Central memory CD4-positive, alpha-beta T cell (primary cell): ENCODE measurements at regions not wholly inside any gene's neighbourhood (a gene's known extent, or its start where the extent isn't known, plus 50 kb on each side); places are given as distances from the start of the nearest gene placed in this dataset.

Experiments
- DNase-seq: peaks from one replicate; pipeline ENCODE4 v3.0.0; 2022

DNA sequence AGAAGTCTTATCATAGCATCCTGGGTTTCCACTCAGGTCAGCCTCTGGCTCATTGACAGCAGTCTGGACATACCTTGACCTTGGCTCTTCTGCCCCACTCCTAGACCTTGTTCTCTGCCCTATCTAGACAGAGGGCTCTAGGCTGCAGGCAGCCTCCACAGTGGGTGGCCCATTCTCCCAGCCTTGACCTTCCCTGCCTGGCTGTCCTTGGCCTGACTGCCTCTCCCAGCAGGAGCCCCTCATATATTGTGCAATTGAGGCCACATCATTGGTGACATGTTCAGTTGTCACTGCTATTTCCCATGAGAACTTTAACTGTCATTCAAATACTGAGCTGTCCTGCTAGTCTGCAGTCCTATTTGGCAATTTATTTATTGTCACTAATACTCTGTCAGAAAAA, 503.4 kb downstream of the PLXNA4 start:
- no peak for DNase-seq

DNA sequence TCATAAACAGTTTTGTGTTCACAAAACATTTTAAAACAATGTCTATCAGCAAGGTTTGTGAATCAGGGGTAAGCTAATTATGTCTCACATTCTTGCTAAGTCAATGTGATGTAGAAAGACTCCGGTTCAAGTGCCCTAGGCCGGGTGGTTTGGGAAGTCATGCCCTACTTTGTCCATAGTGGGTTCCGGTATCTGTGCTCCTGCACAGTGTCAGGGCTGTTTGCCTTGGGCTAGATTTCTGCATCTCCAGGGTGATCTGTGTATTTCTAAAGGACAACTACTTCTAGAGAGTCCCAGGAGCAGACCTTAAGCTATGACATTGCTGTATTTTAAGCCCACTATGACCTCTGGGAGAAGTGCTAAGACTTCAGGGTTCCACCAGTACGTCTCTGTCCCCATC, 504.1 kb downstream of the PLXNA4 start:
- no peak for DNase-seq

DNA sequence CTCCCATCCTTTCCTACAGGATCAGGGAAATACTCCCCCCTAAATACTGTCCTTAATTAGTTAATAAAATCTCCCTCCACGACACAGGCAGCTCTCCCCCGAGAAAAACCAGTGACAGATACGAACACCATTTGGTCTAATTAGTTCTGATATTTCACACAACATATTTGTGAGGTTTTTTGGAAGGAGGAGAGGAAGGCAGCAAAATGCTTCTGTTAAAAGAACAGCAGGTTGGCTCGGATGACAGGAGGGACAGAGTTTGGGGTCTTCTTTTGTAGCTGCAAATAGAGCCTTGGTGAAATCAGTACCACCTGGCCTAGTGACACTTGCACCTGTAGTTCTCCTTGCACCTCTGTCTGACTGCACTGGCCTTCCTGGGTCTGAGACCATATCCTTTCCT, 507.0 kb downstream of the PLXNA4 start:
- no peak for DNase-seq

DNA sequence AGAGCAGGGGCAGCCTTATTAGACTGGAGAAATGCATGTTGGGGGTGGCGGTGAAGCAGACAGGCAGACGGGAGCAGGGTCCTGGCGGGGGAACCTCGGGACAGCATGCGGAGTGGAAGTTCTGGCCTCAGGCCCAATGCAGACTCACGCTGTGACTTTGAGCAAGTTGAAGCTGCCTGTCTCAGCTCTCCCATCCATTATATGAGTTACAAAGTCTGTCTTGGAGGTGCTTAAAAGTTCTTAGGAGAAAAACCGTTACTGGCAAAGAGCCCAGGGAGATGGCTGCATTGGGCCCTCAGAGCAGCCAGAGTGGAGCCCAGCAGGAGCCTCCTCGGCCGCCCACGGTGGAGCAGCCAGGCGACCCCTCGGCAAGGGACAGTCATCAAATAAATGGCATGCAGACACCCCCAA, 509.5 kb downstream of the PLXNA4 start:
- DNase-seq, result no peak

DNA sequence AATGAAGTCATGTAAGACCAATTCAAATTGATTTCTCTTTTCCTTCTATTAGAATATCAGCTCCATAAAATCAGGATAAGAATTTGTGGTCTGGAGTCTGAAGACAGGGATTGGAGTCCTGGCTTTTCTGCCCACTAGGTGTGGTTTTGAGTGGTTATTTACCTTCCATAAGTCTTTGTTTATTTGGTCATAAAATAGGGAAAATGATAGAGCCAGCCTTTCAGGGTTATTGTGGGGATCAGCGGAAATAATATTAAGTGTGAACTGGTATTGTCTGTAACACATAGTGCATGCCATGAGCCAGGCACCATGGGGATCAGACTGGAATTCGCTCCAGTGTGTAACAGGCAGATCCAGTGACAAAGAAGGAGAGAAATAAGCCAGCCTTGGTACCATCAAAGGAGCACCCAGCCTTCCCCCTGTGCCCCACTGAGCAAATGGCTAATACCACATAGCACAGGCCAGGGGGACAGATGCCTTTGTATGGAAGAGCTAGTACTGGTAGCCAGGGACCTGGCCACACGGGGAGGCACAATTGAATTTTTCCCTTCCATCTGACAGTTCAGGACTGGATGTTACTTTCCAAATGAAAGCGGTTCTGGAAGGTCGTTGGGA, 509.7 kb upstream of the PODXL start:
- no peak for DNase-seq

DNA sequence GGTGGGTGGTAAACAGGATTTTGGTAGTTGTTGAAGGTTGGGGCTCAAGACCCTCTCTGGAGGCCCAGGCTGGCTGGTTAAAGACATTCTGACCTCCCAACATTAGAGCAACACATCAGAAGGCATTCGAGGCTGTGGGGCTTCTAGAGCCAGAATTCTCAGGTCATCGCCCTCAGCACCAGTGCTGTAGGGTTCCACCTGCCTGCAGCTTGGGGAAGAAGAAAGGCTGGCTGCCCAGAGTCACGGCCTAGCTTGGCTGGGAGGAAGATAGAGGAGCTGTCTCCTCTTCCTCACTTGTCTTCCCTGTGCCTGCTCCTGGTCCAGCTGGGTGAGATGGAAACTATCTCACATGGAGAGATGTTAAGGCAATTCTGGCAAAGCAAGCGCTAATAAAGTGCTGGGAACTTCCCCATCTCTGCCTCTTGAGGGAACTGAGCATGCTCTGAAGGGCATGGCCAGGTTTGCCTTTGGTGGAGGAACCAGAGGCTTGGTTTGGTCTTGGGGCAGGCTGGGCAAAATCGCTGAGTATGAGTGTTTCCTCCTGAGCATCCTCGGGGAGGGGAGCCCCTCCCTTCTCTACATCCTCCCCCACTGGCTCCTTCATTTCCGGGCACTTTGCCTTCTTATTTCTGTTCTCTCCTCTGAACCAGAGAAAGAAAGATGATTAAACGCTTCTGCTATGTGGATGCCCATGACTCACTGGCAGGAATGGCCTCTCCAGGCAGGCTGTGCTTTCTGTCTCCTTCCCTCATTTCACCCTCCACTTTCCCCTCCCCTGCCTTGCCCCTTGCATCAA, 509.0 kb upstream of the PODXL start:
- DNase-seq, result no peak

DNA sequence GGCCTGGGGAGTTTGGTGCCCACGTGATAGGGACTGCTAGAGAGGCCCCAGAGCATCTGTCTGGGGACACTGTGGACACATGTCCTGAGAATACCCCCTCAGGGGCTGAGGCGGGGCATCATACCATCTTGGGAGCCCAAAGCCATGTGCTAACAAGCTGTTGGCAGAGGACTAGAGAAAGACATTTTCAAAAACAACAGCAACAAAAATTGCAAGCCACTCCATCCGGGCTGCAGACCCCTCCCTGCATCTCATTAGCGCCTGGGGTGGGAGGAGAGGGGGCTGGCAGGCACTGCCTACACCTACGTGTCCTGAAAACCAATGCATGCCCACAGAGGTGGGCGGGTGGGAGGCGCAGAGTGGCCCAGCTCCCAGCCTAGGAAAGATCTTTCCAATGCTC, 507.4 kb upstream of the PODXL start:
- no peak for DNase-seq

DNA sequence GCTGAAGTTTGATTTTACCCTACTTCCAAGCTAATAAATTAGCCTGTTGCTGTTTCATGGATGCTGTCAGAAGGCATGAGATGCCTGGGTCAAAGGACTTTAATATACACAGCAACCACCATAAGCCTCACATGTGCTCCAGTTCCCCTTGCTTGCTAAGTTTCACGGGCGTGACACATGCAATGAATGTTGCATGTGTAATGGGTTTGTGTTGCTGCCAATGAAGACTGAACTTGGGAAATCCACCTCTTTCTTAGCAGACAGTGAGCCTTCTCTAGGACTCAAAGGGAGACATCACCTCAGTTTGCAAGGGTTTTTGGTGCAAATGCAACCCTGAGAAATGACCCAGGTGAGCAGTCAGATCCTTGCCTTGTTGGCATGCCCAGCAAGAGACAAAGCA, 505.5 kb upstream of the PODXL start:
- DNase-seq, result no peak

DNA sequence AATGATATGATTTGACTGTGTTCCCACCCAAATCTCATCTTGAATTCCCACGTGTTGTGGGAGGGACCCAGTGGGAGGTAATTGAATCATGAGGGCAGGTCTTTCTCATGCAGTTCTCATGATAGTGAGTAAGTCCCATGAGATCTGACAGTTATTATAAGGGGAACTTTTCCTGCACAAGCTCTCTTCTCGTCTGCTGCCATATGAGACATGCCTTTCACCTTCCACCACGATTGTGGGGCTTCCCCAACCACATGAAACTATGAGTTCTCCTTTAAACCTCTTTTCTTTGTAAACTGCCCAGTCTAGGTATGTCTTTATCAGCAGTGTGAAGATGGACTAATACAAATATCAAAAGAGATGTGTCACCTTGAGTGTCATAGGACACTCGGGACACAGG, 502.7 kb upstream of the PODXL start:
- no peak for DNase-seq

DNA sequence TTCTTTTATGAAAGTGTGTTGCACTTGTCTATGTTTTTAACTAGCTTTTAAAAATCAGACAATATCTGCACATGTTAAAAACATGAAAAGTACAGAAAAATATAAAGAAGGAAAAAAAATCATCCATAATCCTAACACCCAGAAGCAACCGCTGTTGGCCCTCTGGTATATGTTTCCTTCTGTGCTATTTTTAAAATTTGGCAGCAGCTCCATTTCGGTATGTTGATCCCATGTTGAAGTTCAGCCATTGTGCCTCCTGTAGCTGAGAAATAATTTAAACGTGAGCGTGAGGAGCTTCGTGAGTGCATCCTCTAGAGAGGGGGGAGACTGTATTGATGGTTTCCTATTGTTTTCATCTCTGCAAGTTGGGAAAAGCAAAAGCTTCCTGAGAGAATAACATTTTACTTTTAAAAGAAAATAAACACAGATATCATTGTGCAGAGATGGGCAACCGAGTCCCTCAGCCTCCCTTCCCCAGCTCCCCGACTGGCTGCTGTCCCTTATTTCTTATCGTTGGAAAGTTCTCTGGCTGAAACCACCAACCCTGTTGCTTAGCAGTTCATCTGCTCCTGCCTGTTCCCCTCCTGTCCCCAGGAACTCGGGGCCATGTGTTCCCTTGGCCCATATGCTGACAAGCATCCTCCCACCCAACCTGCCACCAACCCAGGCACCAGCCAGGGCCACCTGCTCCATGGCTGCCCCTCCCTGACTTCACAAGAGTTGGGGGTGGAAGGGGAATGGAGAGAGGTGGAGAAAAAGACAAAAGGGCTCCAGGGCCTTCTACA, 499.1 kb upstream of the PODXL start:
- DNase-seq, result no peak

DNA sequence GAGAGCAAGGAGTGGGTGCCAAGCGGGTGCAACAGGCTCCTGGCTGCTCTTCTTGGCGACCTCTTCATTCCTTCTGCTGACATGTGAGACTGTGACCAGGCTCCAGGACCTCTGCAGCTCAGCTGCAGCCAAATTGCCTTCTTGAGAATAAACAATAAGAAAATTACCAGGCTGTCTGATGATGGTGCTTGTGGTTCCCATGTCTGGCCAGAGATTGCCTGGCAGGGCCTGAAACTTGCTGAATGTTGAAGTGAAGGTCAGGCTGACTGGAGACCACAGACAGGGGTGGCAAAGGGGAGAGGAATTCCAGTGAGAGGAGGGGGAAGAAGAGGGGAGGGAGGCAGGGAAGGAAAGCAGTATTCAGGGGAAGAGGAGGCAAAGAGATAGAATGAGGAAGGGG, 497.4 kb upstream of the PODXL start:
- no peak for DNase-seq

DNA sequence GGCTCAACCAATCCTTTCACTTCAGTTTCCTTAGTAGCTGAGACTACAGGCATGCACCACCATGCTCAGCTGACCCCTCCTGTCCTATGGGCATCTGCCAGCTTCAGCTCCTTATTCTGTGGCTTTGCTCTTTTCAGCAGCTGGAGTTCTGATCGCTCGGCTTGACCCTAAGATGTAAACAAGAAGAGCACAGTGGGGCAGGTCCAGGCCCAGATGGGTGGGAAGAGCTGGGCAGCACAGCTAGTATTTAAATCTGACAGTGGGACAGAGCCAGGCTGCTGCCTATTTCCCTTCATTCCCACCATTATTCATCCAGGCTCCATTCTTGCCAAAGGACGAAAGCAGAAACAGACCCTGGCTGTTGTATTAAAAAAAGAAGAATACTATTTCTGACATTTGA, 494.9 kb upstream of the PODXL start:
- no peak for DNase-seq

DNA sequence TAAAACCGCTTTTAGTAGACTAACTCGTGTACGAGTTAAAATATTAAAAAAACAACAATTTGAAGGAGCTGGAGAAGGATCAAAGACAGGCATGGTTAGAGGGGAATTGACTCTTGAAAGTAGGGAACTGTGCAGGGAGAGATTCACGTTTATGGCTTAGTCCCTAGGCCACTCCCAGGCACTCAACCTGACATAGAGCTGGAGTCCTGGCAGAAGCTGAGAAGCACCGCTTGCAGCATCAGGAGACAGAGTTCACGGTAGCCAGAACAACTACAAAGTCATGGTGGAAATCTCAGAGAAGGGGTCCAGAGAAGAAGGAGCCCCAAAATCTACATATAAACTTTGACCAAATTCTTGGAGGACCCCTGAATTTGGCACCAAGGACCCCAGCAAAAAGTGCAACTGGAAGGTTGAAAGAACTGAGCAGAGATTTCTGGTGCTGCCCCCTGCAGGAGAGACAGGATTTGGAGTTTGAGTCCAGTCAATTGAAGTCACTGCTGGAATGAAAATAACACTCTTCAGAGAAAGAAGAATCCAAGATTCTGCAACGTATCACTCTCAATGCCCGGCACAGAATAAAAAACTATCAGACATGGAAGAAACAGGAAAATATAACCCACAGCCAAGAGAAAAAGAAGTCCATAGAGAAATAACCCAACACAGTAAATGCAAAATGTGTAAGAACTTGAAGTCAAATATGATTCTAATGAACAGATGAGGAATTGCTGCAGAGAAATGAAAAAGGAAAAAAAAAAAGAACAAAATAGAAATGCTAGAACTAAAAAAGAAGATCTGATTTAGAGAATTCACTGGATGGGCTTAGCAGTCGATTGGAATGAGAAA, 493.3 kb upstream of the PODXL start:
- DNase-seq, result no peak

DNA sequence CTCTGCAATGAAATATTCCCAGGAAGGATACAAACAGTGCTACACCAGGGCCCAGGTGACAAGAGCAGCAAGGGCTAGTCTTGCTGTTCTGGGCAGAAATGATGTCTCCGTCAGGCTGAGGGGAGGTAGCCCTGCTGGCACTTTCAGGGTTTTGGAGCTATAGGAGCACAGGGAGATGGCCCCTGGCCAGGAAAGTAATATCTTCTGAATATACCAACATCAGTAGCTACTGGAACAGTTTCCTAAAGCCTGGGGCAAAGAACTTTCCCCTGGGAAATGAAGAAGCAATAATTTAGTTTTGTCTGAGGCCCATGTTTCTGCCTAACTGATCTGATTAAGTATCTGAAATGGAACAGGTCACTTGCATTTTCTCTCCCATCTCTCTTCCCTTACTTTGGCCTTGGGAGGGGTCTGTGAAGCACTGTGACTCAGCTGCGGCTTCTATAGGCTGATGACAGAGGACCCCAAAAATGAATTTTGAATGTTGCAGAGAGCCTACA, 489.1 kb upstream of the PODXL start:
- no peak for DNase-seq

DNA sequence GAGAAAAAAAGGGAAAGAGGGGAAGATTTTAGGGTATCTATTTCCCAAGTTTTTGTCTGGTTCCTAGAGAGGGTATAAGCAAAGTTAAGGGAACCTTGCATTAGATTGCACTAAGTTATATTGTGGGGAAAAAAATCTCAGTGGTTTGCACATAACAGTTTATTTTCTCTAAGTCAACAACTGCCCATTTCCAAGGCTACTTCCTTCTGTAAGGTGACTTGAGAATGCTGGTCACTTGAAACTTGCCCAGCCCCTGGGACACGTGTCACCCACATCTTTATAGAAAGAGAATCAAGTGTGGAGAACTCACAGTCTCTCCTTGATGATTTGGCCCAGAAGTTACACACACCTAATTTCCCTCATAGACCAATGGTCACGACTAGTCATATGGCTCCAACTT, 488.6 kb upstream of the PODXL start:
- no peak for DNase-seq

DNA sequence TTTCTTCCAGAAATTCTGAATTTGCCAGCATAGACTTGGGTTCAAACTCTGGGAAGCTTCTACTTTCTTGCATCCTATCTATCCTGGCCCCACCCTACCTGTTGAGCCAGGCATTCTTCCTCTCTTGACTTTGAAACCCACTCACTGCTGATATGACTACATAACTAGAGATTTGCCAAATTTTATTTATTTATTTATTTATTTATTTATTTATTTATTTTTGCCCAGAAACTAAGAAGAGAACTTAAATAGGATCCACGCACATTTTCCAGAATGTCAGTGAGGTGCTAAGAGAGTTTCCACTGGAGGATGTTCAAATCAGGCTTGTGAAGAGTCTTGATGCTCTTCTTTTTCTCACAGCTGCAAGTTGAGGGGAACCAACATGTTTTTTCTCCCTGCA, 487.8 kb upstream of the PODXL start:
- no peak for DNase-seq

DNA sequence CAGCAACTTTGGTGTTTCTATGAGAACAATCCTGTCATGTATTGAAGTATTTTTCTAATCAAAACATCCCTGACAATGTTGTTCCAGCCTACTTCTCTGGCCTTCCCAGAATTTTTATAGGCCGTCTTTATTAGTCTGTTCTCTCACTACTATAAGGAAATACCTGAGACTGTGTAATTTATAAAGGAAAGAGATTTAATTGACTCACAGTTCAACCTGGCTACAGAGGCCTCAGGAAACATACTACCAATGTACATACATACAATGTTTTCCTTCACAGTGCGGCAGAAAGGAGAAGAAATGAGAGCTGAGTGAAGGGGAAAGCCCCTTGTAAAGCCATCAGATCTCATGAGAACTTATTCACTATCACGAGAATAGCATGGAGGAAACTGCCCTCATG, 484.7 kb upstream of the PODXL start:
- DNase-seq, result no peak

DNA sequence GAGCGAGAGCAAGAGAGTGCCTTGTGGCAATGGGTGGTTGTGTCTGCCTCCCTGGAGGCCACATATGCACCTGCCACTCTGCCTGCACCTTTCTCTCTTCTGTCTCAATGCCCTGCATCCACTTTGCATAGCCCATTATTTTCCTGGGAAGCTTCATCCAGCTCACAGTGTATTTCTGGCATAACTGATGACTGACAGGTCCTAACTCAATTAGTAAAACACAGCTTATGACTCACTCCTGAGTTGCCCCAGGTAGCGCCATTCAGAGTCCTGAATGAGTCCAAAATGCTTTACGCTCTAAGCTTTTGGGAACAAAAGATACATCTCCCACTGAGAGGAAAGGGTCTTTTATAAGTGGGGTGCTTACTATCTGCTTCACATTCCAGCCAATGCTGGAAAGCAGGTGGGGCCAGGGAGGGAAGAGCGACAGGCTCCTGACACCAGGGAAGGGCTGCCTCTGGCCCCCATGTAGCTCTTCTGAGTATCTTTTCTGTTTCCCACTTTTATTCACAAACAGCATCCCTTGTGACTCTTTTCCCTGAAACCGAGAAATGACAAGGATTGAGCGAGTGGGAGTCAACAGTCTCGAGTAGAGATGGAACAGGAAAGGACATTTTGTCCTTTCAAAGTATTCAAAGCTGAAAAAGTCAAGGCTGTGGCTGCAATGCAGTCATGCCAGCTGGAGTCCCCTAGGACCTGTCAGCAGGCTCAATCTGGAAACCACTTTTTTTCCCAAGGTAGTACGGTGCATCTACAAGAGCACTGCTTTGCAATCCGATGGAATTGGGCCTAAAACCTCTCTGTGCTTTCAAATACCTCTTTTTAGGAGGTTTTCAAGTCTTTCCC, 479.3 kb upstream of the PODXL start:
- DNase-seq, result no peak

DNA sequence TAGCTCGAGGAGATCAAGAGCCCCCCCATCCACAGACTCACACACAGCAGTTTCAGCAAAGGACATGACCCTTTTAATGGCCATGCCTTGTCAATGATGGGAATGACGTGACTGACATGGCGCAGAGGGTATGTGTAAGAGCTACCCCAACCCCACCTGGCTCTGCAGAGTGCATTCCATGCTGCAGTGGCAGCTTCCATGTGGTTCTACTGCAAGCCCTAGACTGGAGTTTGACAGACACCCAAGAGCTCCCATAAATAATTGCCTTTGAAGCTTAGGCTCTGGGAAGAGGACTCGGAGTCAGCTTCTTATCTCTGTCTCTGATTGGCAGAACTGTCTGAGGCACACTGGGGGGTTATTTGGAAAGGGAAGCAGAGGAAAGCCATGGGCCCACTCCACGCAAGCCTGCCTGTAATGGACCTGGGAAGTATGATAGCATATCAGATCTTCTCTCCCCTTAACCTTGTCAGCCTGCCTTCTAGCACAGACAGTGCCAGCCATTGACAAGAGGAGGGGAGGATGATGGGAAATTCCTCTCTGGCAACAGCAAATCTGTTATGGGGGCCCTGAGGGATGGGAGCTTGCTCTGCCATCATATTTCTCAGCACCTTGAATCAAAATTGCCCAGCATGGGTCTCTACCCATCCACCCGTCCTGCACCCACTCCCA, 478.5 kb upstream of the PODXL start:
- no peak for DNase-seq

DNA sequence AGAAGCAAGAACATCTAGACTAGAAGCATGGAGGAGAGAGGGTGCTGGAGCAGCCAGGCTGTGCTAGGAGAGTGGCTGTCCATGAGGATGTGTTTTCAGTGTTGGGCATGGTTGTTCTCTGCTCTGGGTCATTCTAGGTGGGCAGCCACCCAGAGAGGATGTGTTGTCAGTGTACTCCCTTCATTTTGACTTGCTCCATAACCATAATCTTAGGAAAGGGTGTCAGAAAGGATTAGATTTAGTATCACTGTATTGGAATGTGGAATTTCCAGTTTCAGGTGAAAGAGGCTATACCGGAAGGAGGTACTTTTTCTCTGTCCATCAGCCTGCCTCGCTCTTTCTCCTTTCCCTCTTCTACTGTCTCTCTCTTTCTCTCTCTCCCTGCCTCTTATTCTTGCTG, 474.5 kb upstream of the PODXL start:
- DNase-seq, result no peak

DNA sequence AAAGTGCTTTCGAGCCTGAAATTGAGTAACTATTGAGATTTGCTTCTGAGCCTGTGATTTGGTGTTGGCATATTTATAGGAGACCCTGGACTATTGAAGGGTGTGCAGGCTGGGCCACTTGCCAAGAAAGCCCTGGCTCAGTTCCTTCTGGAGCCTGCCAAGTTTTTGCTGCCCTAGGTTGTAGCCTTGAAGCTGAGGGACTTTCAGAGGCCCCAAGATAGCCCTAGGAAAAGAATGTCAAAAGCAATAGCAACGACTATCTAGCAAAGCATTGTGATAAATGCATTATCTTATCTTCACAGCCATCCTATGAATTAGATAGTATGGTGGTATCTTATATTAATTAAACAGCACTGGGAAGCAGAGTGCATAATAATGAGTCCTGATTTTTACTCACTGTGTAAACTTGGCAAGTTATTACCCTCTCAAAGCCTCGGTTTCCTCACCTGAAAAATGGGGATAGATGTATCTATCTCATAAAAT, 473.7 kb upstream of the PODXL start:
- no peak for DNase-seq
